Breast epithelium (tissue), 3 donors: ENCODE measurements at regions not wholly inside any gene's neighbourhood (a gene's known extent, or its start where the extent isn't known, plus 50 kb on each side); places are given as distances from the start of the nearest gene placed in this dataset.

ENCODE experiments used
- CTCF ChIP-seq, 3 donors: fragments of 450-650 bp; IDR thresholded peaks; one replicate each; pipeline ENCODE4 v1.5.1; 2016 to 2017; ENCODE audit warnings: antibody characterized with exemption in 3 of 3, mild to moderate bottlenecking in 3 of 3, moderate library complexity in 3 of 3
- POLR2A ChIP-seq: fragments of 450-650 bp; IDR thresholded peaks from one replicate; pipeline ENCODE4 v1.6.1; 2016; ENCODE audit warnings: antibody characterized with exemption, mild to moderate bottlenecking, moderate library complexity
- POLR2AphosphoS5 ChIP-seq, 3 donors: sonication (generic); formaldehyde crosslinking; IDR thresholded peaks; one replicate each; pipeline ENCODE4 v1.6.1; 2017; ENCODE audit warnings: antibody characterized with exemption in 3 of 3

- TF ChIP-seq CTCF (IDR thresholded peaks at IDR 0.05) (no peak), POLR2AphosphoS5 (IDR thresholded peaks at IDR 0.05) (no peak), POLR2A (no peak)
Measured at GRCh38 chr16:35177851-35178250, 1718.4 kb downstream of the TP53TG3F start.
